ENCODE measurements at regions not wholly inside any gene's neighbourhood (a gene's known extent, or its start where the extent isn't known, plus 50 kb on each side); places are given as distances from the start of the nearest gene placed in this dataset.

DNA sequence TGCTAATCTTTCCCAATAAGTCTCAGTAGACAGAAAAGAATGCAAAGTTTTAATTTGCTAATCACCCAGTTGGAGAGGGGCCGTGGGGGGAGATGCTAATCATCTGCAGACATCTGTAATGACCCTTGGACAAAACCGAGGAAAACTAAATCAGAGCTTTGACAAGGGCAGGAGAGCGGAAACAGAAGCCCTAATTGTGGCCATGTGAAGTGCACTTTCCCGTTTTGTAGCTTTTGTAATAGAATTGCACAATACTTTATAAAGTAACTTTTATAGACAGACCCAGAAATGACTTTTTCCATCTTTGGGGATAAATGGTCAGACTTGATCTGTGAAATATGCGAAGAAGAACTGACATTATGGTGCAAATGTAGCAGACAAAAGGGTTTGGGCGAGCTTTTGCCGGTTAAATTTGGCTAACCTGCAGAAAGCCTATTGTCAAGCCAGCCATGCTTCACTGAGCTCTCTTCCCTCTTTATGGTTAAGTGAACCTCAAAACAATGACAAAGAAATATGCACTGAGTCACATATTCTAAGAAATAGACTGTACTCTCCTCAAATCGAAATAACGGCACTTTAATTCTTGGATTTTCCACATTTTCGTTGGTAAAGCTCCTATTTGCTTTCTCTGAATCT, 980.1 kb upstream of the POU3F3 start:
- Mint-ChIP-seq H3K4me3 (no peak overlapping the region), H3K27me3 (ENCODE audit: low read depth) (peaks cover 11% of the 10 kb centered on the region), H3K36me3 (no peaks in the 10 kb centered on the region), H3K27ac (no peak overlapping the region), H3K4me1 (no peaks in the 10 kb centered on the region), H3K9me3 (no peaks in the 10 kb centered on the region)
- TF ChIP-seq, protein P1, sequence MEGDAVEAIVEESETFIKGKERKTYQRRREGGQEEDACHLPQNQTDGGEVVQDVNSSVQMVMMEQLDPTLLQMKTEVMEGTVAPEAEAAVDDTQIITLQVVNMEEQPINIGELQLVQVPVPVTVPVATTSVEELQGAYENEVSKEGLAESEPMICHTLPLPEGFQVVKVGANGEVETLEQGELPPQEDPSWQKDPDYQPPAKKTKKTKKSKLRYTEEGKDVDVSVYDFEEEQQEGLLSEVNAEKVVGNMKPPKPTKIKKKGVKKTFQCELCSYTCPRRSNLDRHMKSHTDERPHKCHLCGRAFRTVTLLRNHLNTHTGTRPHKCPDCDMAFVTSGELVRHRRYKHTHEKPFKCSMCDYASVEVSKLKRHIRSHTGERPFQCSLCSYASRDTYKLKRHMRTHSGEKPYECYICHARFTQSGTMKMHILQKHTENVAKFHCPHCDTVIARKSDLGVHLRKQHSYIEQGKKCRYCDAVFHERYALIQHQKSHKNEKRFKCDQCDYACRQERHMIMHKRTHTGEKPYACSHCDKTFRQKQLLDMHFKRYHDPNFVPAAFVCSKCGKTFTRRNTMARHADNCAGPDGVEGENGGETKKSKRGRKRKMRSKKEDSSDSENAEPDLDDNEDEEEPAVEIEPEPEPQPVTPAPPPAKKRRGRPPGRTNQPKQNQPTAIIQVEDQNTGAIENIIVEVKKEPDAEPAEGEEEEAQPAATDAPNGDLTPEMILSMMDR (IDR thresholded peaks at IDR 0.05; ENCODE audit: unreplicated experiment): no peak
- no peak for DNase-seq (ENCODE audit: low spot score in 2 of 2, unreplicated experiment in 2 of 2)

DNA sequence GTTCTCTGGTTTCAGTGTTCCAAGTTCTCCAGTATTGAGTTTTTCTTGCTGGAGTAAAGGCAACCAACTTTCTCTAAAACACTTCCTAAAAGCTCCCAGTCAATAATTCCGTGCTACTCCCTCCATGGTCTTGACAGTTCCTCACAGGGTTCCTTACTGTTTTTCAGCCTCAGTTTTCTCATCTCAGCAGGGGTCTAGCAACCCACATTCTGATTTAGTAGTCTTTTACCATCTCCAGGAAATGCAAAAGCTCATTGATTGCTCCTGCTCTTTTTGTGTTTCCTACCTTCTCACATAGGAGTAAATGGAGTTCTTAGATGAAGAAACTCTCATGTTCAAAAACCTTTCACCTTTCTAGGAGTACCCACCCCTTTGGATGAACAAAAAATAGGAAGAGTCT, 978.8 kb upstream of the POU3F3 start:
- no peaks in the 10 kb centered on the region for H3K9me3 Mint-ChIP-seq
- TF ChIP-seq, protein P1 (IDR thresholded peaks at IDR 0.05; ENCODE audit: unreplicated experiment): no peak
- H3K27me3 Mint-ChIP-seq (ENCODE audit: low read depth): peaks cover 11% of the 10 kb centered on the region
- no peaks in the 10 kb centered on the region for H3K4me1 Mint-ChIP-seq
- H3K4me3 Mint-ChIP-seq: no peak overlapping the region
- no peak overlapping the region for H3K27ac Mint-ChIP-seq
- DNase-seq (ENCODE audit: low spot score in 2 of 2, unreplicated experiment in 2 of 2): no peak
- H3K36me3 Mint-ChIP-seq: no peaks in the 10 kb centered on the region

DNA sequence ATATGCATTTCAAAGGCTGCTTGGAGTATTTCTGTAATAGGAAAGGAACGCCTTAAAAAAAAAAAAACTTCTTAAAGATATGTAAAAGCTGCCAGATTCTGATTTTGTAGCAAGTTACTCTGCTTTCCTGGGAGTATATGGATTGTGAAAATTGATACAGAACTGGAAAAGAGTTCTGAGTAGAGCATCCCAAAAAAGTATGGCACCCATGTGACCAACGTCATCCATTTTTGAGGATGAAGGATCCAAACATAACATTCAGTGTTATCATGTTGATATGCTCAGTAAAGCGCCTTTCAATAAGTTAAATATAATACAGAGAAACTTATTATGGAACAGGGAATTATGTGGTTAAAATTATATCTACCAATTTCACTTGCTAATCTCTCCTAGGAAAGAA, 978.4 kb upstream of the POU3F3 start:
- Mint-ChIP-seq H3K36me3 (no peaks in the 10 kb centered on the region), H3K4me3 (no peak overlapping the region), H3K4me1 (no peaks in the 10 kb centered on the region), H3K9me3 (no peaks in the 10 kb centered on the region), H3K27me3 (ENCODE audit: low read depth) (peaks cover 11% of the 10 kb centered on the region), H3K27ac (no peak overlapping the region)
- DNase-seq (ENCODE audit: low spot score in 2 of 2, unreplicated experiment in 2 of 2): no peak
- TF ChIP-seq, protein P1 (IDR thresholded peaks at IDR 0.05; ENCODE audit: unreplicated experiment): no peak

DNA sequence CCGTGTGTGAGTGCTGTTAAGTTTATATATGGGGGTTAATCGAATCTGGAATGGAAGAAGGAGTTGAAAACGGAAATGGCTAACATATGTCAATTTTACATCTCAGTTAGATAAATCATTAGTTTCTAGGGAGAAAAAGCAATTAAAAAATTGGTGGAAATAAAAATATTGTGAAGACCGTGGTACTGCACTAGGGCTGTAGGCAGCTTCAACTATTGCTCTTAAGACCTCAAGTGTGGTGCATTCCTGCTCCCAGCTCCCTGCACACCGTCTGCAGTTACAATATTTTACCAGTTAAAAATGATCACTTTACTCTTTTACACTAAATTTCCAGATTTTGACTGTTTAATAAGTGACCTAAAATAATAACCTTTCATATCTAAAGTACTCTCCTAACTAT, 977.3 kb upstream of the POU3F3 start:
- Mint-ChIP-seq H3K36me3 (no peaks in the 10 kb centered on the region), H3K9me3 (no peaks in the 10 kb centered on the region), H3K4me1 (no peaks in the 10 kb centered on the region), H3K27ac (no peak overlapping the region), H3K27me3 (ENCODE audit: low read depth) (peaks cover 15% of the 10 kb centered on the region), H3K4me3 (no peak overlapping the region)
- no peak for DNase-seq (ENCODE audit: low spot score in 2 of 2, unreplicated experiment in 2 of 2)
- TF ChIP-seq, protein P1 (IDR thresholded peaks at IDR 0.05; ENCODE audit: unreplicated experiment): no peak

DNA sequence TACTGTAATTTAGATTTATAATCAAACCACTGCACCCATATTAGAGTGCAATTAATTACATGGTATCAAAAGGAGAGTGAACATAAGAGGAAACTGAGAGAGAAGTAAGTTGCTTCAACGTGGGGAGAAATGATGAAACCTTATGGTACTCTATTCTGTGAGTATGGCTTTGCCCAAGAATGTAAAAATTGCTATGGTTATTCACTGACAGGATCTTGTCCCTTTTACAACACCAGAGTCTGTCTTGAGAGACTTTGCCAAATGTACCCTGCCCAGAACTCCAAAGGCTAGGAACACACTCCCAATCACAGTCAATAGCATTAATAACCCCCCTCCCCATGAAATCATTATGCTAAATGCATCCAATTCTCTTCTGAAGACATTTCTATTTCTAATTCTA, 974.8 kb upstream of the POU3F3 start:
- Mint-ChIP-seq H3K9me3 (no peaks in the 10 kb centered on the region), H3K4me1 (no peaks in the 10 kb centered on the region), H3K36me3 (no peaks in the 10 kb centered on the region), H3K27ac (no peak overlapping the region), H3K27me3 (ENCODE audit: low read depth) (peaks cover 13% of the 10 kb centered on the region), H3K4me3 (no peak overlapping the region)
- TF ChIP-seq, protein P1 (IDR thresholded peaks at IDR 0.05; ENCODE audit: unreplicated experiment): no peak
- no peak for DNase-seq (ENCODE audit: low spot score in 2 of 2, unreplicated experiment in 2 of 2)
